Osteoblast (primary cell): ENCODE measurements at regions not wholly inside any gene's neighbourhood (a gene's known extent, or its start where the extent isn't known, plus 50 kb on each side); places are given as distances from the start of the nearest gene placed in this dataset.

Source experiments
- DNase-seq: peaks from one replicate; pipeline ENCODE4 v3.0.0; 2011; ENCODE audit warnings: low spot score, mixed read lengths; ENCODE audit not compliant: insufficient read length; ENCODE audit errors: missing footprints
- H2AFZ ChIP-seq: 2 replicates; pipeline ENCODE4 v1.6.0; 2011; ENCODE audit warnings: mild to moderate bottlenecking, low read length
- H3K27ac ChIP-seq: 2 replicates; pipeline ENCODE4 v1.5.1; 2011; ENCODE audit warnings: mild to moderate bottlenecking, low read depth, low read length, moderate library complexity
- H3K27me3 ChIP-seq: 2 replicates; pipeline ENCODE4 v1.6.0; 2012; ENCODE audit warnings: mild to moderate bottlenecking, control low read depth, inconsistent platforms, low read length, moderate library complexity; ENCODE audit not compliant: insufficient read depth
- H3K36me3 ChIP-seq: 2 replicates; pipeline ENCODE4 v1.5.1; 2011; ENCODE audit warnings: mild to moderate bottlenecking, low read length, control low read depth, moderate library complexity; ENCODE audit not compliant: insufficient read depth
- H3K4me1 ChIP-seq: 2 replicates; pipeline ENCODE4 v1.5.1; 2011; ENCODE audit warnings: mild to moderate bottlenecking, low read length, control low read depth, moderate library complexity; ENCODE audit not compliant: insufficient read depth
- H3K4me2 ChIP-seq: 2 replicates; pipeline ENCODE4 v1.6.0; 2011; ENCODE audit warnings: mild to moderate bottlenecking, low read length; ENCODE audit not compliant: insufficient read depth
- H3K4me3 ChIP-seq: fragments of 200-600 bp; sonication (generic); 3 replicates; pipeline ENCODE4 v1.5.1; 2012; ENCODE audit warnings: mild to moderate bottlenecking, low read length, inconsistent platforms; ENCODE audit not compliant: insufficient read depth
- H3K79me2 ChIP-seq: 2 replicates; pipeline ENCODE4 v1.6.0; 2012; ENCODE audit warnings: mild to moderate bottlenecking, low read length, control low read depth, inconsistent platforms; ENCODE audit not compliant: insufficient read depth
- H3K9me3 ChIP-seq: 2 replicates; pipeline ENCODE4 v1.5.1; 2011; ENCODE audit warnings: low read depth, low read length, control low read depth
- H4K20me1 ChIP-seq: 2 replicates; pipeline ENCODE4 v1.6.0; 2012; ENCODE audit warnings: mild to moderate bottlenecking, low read length, control low read depth; ENCODE audit not compliant: insufficient read depth
- CTCF ChIP-seq: IDR thresholded peaks from 2 replicates; pipeline ENCODE4 v1.5.1; 2011; ENCODE audit warnings: mild to moderate bottlenecking, low read depth, low read length, moderate library complexity; ENCODE audit errors: extremely low read depth

GRCh38 chr1:80099713-80100112 is 1093.2 kb upstream of the ADGRL4 start:
- Histone ChIP-seq H3K36me3 (no peaks in the 10 kb centered on the region), H3K9me3 (no peaks in the 10 kb centered on the region), H3K4me2 (no peak overlapping the region), H3K27me3 (no peaks in the 10 kb centered on the region), H2AFZ (no peak overlapping the region), H3K4me3 (no peak overlapping the region), H3K4me1 (no peaks in the 10 kb centered on the region), H4K20me1 (no peaks in the 10 kb centered on the region), H3K27ac (no peak overlapping the region), H3K79me2 (no peaks in the 10 kb centered on the region)
- DNase-seq, result no peak
- no peak for TF ChIP-seq CTCF

GRCh38 chr1:80085067-80085466 is 1078.5 kb upstream of the ADGRL4 start:
- no peaks in the 10 kb centered on the region for H3K4me1 ChIP-seq
- H3K4me3 ChIP-seq, result no peak overlapping the region
- no peak for DNase-seq
- H3K27ac ChIP-seq, result no peak overlapping the region
- H3K36me3 ChIP-seq, result no peaks in the 10 kb centered on the region
- no peaks in the 10 kb centered on the region for H4K20me1 ChIP-seq
- no peak overlapping the region for H3K4me2 ChIP-seq
- no peaks in the 10 kb centered on the region for H3K79me2 ChIP-seq
- H3K27me3 ChIP-seq, result no peaks in the 10 kb centered on the region
- H2AFZ ChIP-seq, result no peak overlapping the region
- no peak for TF ChIP-seq CTCF
- H3K9me3 ChIP-seq, result no peaks in the 10 kb centered on the region

GRCh38 chr1:80083892-80084291 is 1077.4 kb upstream of the ADGRL4 start:
- Histone ChIP-seq H3K79me2 (no peaks in the 10 kb centered on the region), H4K20me1 (no peaks in the 10 kb centered on the region), H3K27ac (no peak overlapping the region), H3K9me3 (no peaks in the 10 kb centered on the region), H3K4me1 (no peaks in the 10 kb centered on the region), H3K4me2 (no peak overlapping the region), H3K4me3 (no peak overlapping the region), H3K36me3 (no peaks in the 10 kb centered on the region), H3K27me3 (no peaks in the 10 kb centered on the region), H2AFZ (no peak overlapping the region)
- no peak for TF ChIP-seq CTCF
- no peak for DNase-seq

GRCh38 chr1:80076469-80076868 is 1069.9 kb upstream of the ADGRL4 start:
- no peaks in the 10 kb centered on the region for H3K9me3 ChIP-seq
- TF ChIP-seq CTCF, result no peak
- no peak overlapping the region for H2AFZ ChIP-seq
- no peaks in the 10 kb centered on the region for H3K4me1 ChIP-seq
- no peaks in the 10 kb centered on the region for H3K27me3 ChIP-seq
- H3K27ac ChIP-seq, result no peak overlapping the region
- no peak overlapping the region for H3K4me2 ChIP-seq
- no peak for DNase-seq
- no peak overlapping the region for H3K4me3 ChIP-seq
- no peaks in the 10 kb centered on the region for H4K20me1 ChIP-seq
- no peaks in the 10 kb centered on the region for H3K36me3 ChIP-seq
- H3K79me2 ChIP-seq, result no peaks in the 10 kb centered on the region
